Cardiac fibroblast (primary cell): ENCODE measurements at regions not wholly inside any gene's neighbourhood (a gene's known extent, or its start where the extent isn't known, plus 50 kb on each side); places are given as distances from the start of the nearest gene placed in this dataset.

ENCODE experiments used
- DNase-seq, 2 donors: peaks; one replicate each; pipeline versions ENCODE4 v3.0.0 to v3.0.0-alpha.2; 2010; ENCODE audit warnings: low read depth in 2 of 2
- H3K4me3 ChIP-seq, 2 donors: replicated peaks in 1 of 2; 1 replicate in 1 of 2; 2 replicates in 1 of 2; pipeline ENCODE4 v1.5.1; 2011; ENCODE audit warnings: low read depth in 2 of 2, low read length in 2 of 2, mild to moderate bottlenecking in 2 of 2, moderate library complexity in 1 of 2
- CTCF ChIP-seq: IDR thresholded peaks from one replicate; pipeline ENCODE4 v1.5.1; 2011; ENCODE audit warnings: low read depth, mild to moderate bottlenecking, low read length, inconsistent platforms

- DNase-seq = peak in 1 of 2 donors; percentile 29
- no peak for TF ChIP-seq CTCF
- no peak overlapping the region for H3K4me3 ChIP-seq
These were observed 170.6 kb downstream of the KDR start for GRCh38 chr4:54954656-54955388.

DNA sequence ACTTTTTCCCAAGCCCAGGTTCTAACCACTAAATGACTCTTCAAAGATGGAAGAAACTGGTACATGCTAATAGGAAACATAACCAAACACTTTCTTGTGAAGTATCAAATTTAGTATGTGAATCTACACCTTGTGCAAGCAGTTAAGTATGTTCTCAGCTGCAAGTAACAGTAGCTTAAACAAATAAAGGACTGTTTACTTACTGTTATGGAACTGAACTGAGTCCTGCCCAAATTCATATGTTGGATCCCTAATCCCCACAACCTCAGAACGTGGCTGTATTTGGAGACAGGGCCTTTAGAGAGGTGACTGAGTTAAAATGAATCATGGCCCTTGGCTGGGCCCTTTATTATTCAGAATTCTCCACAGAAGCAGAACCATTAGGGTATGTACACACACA, 178.7 kb downstream of the KDR start:
- H3K4me3 ChIP-seq = no peak overlapping the region
- TF ChIP-seq CTCF = no peak
- no peak for DNase-seq

- no peak overlapping the region for H3K4me3 ChIP-seq
- TF ChIP-seq CTCF = no peak
- no peak for DNase-seq
These were observed 179.6 kb downstream of the KDR start for GRCh38 chr4:54945838-54946237.

GRCh38 chr4:54942721-54943120, 182.7 kb downstream of the KDR start:
- no peak for TF ChIP-seq CTCF
- H3K4me3 ChIP-seq = no peak overlapping the region
- peak in 1 of 2 donors; percentile 40 for DNase-seq

DNA sequence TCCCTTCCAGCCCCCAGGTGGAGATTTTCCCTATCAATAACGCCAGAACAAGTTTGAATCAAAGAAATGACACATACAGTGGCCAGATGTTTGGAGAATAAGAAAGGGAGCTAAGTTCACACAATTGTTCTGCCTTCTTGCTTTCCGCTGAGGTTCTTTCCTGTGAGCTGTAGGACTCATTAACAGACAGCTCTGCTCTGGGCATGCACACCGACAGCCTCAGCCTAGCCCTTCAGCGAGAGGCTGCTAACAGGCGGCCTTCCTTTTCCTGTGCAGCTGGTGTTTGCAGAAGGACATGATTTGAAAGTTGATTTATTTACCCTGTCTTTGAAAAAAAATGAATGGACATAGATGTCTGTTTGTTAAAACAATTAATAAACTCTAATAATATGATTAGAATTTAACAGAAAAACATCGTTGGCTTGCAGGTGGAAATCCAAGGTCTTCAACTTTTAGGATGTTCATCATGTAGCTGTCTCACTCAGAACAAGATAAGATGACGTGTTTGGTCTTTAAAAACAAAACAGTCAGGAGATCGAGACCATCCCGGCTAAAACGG, 183.3 kb downstream of the KDR start:
- no peak for TF ChIP-seq CTCF
- peak; percentile 22 to 58 for DNase-seq

GRCh38 chr4:54940996-54941865, 184.2 kb downstream of the KDR start:
- H3K4me3 ChIP-seq = no peak overlapping the region
- TF ChIP-seq CTCF = no peak
- no peak for DNase-seq

More for the DNA sequence above, 183.3 kb downstream of the KDR start:
- H3K4me3 ChIP-seq = no peak overlapping the region
